Peyer's patch (tissue), 4 donors: ENCODE measurements at regions not wholly inside any gene's neighbourhood (a gene's known extent, or its start where the extent isn't known, plus 50 kb on each side); places are given as distances from the start of the nearest gene placed in this dataset.

Experiments used
- POLR2A ChIP-seq, 2 donors: fragments of 450-650 bp; IDR thresholded peaks; one replicate each; pipeline ENCODE4 v1.5.1; 2017; ENCODE audit warnings: antibody characterized with exemption in 2 of 2, mild to moderate bottlenecking in 2 of 2, moderate library complexity in 2 of 2
- TF ChIP-seq, protein P1 (sequence below), 6 experiments: fragments of 450-650 bp in 4 of 6; fragments of 200-600 bp in 2 of 6; sonication (generic) in 1 of 6; IDR thresholded peaks; one replicate each; pipeline ENCODE4 v1.5.1; 2017 to 2019; ENCODE audit warnings: antibody characterized with exemption in 6 of 6, mild to moderate bottlenecking in 3 of 6, moderate library complexity in 1 of 6

DNA sequence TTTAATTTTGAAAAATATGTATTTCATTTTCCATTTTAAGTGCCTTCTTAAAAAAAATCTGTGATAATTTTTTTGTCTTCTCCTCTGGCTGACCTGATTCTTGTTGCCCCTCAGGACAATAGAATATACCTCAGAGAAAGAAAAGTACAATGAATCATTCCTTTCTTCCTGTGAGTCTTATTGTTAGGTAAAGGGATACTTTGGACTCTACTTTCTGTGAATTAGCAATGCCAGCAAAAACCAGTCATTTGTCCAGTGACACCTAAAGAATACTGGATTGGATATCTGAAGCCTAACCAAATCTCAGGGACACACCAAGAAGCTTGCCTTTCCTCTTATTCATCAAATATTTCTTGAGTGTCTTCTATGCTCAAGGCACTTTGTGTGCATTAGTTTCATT lies 102.1 kb downstream of the AREG start:
- TF ChIP-seq, protein P1, sequence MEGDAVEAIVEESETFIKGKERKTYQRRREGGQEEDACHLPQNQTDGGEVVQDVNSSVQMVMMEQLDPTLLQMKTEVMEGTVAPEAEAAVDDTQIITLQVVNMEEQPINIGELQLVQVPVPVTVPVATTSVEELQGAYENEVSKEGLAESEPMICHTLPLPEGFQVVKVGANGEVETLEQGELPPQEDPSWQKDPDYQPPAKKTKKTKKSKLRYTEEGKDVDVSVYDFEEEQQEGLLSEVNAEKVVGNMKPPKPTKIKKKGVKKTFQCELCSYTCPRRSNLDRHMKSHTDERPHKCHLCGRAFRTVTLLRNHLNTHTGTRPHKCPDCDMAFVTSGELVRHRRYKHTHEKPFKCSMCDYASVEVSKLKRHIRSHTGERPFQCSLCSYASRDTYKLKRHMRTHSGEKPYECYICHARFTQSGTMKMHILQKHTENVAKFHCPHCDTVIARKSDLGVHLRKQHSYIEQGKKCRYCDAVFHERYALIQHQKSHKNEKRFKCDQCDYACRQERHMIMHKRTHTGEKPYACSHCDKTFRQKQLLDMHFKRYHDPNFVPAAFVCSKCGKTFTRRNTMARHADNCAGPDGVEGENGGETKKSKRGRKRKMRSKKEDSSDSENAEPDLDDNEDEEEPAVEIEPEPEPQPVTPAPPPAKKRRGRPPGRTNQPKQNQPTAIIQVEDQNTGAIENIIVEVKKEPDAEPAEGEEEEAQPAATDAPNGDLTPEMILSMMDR (IDR thresholded peaks at IDR 0.05): no peak
- TF ChIP-seq POLR2A (IDR thresholded peaks at IDR 0.05): no peak
